ENCODE measurements at regions not wholly inside any gene's neighbourhood (a gene's known extent, or its start where the extent isn't known, plus 50 kb on each side); places are given as distances from the start of the nearest gene placed in this dataset.

DNA sequence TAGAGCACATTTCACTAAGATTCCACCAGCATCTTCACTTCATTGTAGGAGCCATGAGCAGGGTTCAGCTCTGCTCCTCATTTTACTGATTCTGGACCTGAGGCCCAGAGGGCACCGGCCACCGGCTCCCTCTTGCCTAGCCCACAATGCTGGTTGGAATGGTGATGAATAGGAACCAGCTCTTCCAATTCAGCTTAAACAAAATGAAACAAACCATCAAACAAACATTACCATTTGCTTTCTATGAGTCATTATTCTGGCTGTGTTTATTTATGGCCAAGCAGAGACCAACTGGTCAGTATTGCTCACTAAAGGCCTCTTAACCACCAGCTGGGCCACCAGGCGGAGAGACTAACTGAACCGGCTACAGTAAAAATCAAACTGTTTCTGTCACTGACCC lies 176.7 kb downstream of the MTX2 start:
- no peaks in the 10 kb centered on the region for H3K4me1 ChIP-seq
- no peaks in the 10 kb centered on the region for H3K36me3 ChIP-seq
- DNase-seq (no peak), ATAC-seq (no peak)
- TF ChIP-seq, protein P1, sequence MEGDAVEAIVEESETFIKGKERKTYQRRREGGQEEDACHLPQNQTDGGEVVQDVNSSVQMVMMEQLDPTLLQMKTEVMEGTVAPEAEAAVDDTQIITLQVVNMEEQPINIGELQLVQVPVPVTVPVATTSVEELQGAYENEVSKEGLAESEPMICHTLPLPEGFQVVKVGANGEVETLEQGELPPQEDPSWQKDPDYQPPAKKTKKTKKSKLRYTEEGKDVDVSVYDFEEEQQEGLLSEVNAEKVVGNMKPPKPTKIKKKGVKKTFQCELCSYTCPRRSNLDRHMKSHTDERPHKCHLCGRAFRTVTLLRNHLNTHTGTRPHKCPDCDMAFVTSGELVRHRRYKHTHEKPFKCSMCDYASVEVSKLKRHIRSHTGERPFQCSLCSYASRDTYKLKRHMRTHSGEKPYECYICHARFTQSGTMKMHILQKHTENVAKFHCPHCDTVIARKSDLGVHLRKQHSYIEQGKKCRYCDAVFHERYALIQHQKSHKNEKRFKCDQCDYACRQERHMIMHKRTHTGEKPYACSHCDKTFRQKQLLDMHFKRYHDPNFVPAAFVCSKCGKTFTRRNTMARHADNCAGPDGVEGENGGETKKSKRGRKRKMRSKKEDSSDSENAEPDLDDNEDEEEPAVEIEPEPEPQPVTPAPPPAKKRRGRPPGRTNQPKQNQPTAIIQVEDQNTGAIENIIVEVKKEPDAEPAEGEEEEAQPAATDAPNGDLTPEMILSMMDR (IDR thresholded peaks at IDR 0.05), result no peak
- H3K9me3 ChIP-seq, result no peaks in the 10 kb centered on the region
- H3K27ac ChIP-seq, result no peak overlapping the region
- intact Hi-C loops (cut with DNase I), result no loop called here
- no peak overlapping the region for H3K4me3 ChIP-seq
- H3K27me3 ChIP-seq, result no peaks in the 10 kb centered on the region

DNA sequence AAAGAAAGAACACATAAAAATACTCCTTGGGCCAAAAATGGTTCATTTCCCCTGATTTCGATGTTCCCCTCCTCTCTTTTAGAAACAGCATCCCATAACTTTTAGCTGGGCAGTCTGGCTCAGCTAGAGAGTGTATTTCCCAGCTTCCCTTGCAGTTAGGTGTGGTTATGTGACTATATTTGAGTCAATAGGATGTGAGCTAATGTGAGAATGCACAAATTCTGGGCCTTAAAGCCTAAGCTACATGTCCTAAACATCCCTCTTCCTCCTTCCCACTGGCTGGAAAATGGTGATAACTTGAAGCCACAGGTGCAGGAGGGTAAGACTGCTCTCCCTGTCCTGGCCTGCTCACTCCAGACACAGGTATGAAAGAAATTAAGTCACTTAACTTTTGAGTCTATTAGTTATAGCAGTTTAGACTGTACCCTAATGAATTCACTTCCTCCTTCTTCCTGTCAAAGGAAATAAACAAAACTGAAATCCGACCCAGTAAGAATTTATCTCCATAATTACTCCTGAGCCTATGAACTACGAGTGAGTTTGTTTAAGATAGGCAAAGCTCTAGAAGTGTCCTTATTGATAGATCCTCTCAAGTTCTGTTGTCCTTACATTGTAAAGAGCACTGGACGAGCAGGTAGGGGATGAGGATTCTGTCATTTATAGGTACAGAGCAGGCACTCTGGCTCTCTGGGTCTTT lies 177.6 kb downstream of the MTX2 start:
- Histone ChIP-seq H3K36me3 (no peaks in the 10 kb centered on the region), H3K27me3 (no peaks in the 10 kb centered on the region), H3K27ac (no peak overlapping the region), H3K4me1 (no peaks in the 10 kb centered on the region), H3K9me3 (no peaks in the 10 kb centered on the region), H3K4me3 (no peak overlapping the region)
- DNase-seq (no peak), ATAC-seq (no peak)
- TF ChIP-seq, protein P1 (IDR thresholded peaks at IDR 0.05), result no peak
- intact Hi-C loops (cut with DNase I), result no loop called here

DNA sequence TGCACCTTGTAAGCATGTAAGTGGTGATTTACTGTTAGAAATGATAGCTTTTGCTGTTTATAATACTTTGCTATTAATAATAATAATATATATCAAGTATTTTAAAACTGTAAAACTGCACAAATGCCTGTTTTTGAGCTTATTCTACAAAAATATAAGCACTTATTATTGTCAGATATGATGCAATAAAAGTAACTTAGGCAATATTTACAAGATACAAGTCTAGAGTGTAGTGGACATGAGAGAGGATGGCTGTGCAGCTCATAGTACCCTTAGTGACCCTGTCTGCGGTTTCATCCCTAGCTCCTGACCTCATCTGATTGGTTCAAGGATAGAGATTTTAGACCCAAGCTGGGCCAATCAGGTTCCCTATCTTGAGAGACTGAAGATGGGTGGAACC lies 178.4 kb downstream of the MTX2 start:
- no peak for ATAC-seq
- no peaks in the 10 kb centered on the region for H3K9me3 ChIP-seq
- H3K36me3 ChIP-seq, result no peaks in the 10 kb centered on the region
- H3K27ac ChIP-seq, result no peak overlapping the region
- no peaks in the 10 kb centered on the region for H3K4me1 ChIP-seq
- intact Hi-C loops (cut with DNase I), result no loop called here
- no peak for DNase-seq
- TF ChIP-seq, protein P1 (IDR thresholded peaks at IDR 0.05), result no peak
- H3K27me3 ChIP-seq, result no peaks in the 10 kb centered on the region
- H3K4me3 ChIP-seq, result no peak overlapping the region

DNA sequence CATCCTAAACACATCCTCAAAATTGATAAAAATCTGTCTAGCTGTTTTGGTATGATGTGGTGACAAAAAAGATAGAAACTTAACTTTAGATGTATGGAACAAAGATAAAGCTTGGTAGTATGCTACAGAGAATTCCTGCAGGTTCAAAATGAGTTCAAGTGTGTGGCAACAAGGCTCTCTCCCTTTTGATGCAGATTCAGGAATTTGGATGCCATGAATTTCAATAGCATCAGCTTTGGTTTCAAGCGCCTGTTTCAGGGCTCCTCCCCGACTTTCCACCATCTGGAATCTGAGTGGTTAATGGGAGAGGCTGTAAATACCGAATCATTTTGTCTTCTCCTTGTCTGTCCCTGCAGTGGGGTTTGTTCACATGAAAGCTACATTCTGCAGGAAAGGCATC lies 180.6 kb downstream of the MTX2 start:
- intact Hi-C loops (cut with DNase I), result loop anchor here (10.0 kb wide), 1 partner anchor 315 kb away; no protein-coding TSS in a partner anchor
- H3K9me3 ChIP-seq, result no peaks in the 10 kb centered on the region
- peaks cover 11% of the 10 kb centered on the region for H3K27me3 ChIP-seq
- TF ChIP-seq, protein P1 (IDR thresholded peaks at IDR 0.05), result no peak
- DNase-seq, result no peak
- no peak overlapping the region for H3K4me3 ChIP-seq
- no peak overlapping the region for H3K27ac ChIP-seq
- no peaks in the 10 kb centered on the region for H3K36me3 ChIP-seq
- H3K4me1 ChIP-seq, result no peaks in the 10 kb centered on the region
- ATAC-seq, result no peak

DNA sequence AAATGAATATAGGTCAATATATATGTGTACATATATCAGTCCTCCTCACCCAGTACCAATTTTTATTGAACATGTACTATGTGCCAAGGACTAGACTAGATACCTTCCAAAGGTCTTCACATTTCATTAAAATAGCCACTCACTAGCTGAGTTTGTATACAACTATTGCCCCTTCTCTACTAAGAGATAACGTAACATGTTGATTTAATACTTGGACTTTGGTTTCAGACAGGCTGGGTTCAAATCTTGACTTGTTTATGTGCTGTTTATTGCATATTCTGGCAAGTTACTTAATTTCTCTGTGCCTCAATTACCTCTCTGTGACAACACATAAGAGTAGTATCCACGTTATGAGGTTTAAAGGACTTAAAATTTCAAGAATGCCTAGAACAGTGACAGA lies 184.5 kb downstream of the MTX2 start:
- intact Hi-C loops (cut with DNase I), result loop anchor here (10.0 kb wide), 1 partner anchor 319 kb away; no protein-coding TSS in a partner anchor
- no peaks in the 10 kb centered on the region for H3K4me1 ChIP-seq
- H3K27me3 ChIP-seq, result peaks cover 11% of the 10 kb centered on the region
- H3K27ac ChIP-seq, result no peak overlapping the region
- ATAC-seq, result no peak
- TF ChIP-seq, protein P1 (IDR thresholded peaks at IDR 0.05), result no peak
- no peaks in the 10 kb centered on the region for H3K36me3 ChIP-seq
- H3K4me3 ChIP-seq, result no peak overlapping the region
- DNase-seq, result no peak
- no peaks in the 10 kb centered on the region for H3K9me3 ChIP-seq

All from upper lobe of right lung (tissue), 1 donor.